GM12891 (cell line): ENCODE measurements at regions not wholly inside any gene's neighbourhood (a gene's known extent, or its start where the extent isn't known, plus 50 kb on each side); places are given as distances from the start of the nearest gene placed in this dataset.

ENCODE experiments used
- DNase-seq: peaks from one replicate; pipeline ENCODE4 v3.0.0; 2011; ENCODE audit warnings: low spot score; ENCODE audit not compliant: insufficient read length
- FAIRE-seq: peaks from 2 replicates; lab custom pipeline; 2011; peaks lifted over from hg19 to GRCh38; lab: Jason Lieb, UNC
- PAX5 ChIP-seq: IDR thresholded peaks from 2 replicates; pipeline ENCODE4 v1.6.1; 2011; ENCODE audit warnings: low read length, moderate library complexity, mild to moderate bottlenecking; ENCODE audit not compliant: insufficient read depth, severe bottlenecking
- POLR2A ChIP-seq: IDR thresholded peaks from 2 replicates; pipeline ENCODE4 v1.6.1; 2011; ENCODE audit warnings: low read depth, low read length, control low read depth
- POLR2AphosphoS5 ChIP-seq: IDR thresholded peaks from 2 replicates; pipeline ENCODE4 v1.6.1; 2011; ENCODE audit warnings: low read depth, low read length, control low read depth
- POU2F2 ChIP-seq: IDR thresholded peaks from 2 replicates; pipeline ENCODE4 v1.6.1; 2011; ENCODE audit warnings: low read depth, mild to moderate bottlenecking, control low read depth, low read length, moderate library complexity
- SPI1 ChIP-seq: IDR thresholded peaks from 2 replicates; pipeline ENCODE4 v1.6.1; 2011; ENCODE audit warnings: low read depth, low read length, control low read depth
- TAF1 ChIP-seq: IDR thresholded peaks from 2 replicates; pipeline ENCODE4 v1.6.1; 2011; ENCODE audit warnings: low read depth, low read length, control low read depth

GRCh38 chr4:27360790-27361267 is 500.2 kb downstream of the STIM2 start:
- TF ChIP-seq POU2F2, result no peak
- no peak for TF ChIP-seq SPI1
- no peak for TF ChIP-seq PAX5
- no peak for TF ChIP-seq POLR2AphosphoS5
- no peak for TF ChIP-seq TAF1
- TF ChIP-seq POLR2A, result no peak
- DNase-seq (no peak), FAIRE-seq (no peak)

GRCh38 chr4:27364509-27364908 is 503.9 kb downstream of the STIM2 start:
- TF ChIP-seq PAX5, result no peak
- TF ChIP-seq POLR2A, result no peak
- TF ChIP-seq POLR2AphosphoS5, result no peak
- TF ChIP-seq POU2F2, result no peak
- TF ChIP-seq TAF1, result no peak
- TF ChIP-seq SPI1, result no peak
- FAIRE-seq, result no peak
- no peak for DNase-seq

GRCh38 chr4:27366104-27366823 is 505.6 kb downstream of the STIM2 start:
- DNase-seq (no peak), FAIRE-seq (no peak)
- TF ChIP-seq PAX5 (no peak), TAF1 (no peak), POLR2AphosphoS5 (no peak), POU2F2 (no peak), SPI1 (no peak), POLR2A (no peak)

- DNase-seq, result no peak
- FAIRE-seq, result no peak
- TF ChIP-seq TAF1 (no peak), POU2F2 (no peak)
These were observed 508.1 kb downstream of the STIM2 start for GRCh38 chr4:27368781-27369180.

DNA sequence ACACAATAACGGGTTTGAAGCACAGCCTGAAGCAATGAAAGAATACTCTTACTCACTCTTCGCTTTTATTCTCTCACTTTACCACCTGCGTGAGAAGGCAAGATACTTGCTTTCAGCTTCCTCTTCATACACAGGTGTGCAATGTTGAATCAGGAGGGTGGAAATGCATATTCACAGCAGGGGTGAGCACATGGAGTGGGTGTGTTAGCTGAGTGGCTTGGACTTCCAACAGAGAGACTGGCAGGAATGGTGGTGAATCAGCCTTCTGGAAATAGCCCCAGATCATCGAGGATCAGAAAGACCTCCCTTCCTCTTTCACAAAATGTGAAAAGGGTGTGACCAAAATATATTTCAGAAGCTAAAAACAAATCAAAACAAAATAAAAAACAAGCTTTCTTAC is 521.2 kb downstream of the STIM2 start:
- TF ChIP-seq POLR2AphosphoS5 (no peak), POU2F2 (no peak), PAX5 (no peak), TAF1 (no peak), POLR2A (no peak), SPI1 (no peak)
- no peak for FAIRE-seq
- no peak for DNase-seq

DNA sequence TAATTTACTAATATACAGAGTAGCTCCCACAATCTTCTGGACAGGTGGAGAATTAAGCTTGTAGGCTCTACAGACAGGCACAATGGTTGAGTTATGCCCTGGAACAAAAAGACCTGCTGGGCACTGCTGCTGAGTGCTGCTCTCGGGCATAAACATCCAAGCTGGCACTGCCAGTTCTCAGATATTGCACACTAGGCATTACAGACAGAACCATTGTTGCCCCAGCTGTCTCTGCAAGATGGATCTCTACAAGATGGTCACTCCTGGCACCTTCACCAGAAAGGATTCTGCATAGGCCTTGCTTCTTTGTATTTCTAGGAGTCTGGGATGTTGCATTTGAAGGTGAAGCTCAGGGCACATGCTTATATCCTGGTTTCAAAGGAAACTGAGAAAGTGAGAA is 527.1 kb downstream of the STIM2 start:
- TF ChIP-seq POLR2A (no peak), POLR2AphosphoS5 (no peak), SPI1 (no peak), TAF1 (no peak), POU2F2 (no peak), PAX5 (no peak)
- DNase-seq, result no peak
- FAIRE-seq, result no peak

- FAIRE-seq (no peak), DNase-seq (no peak)
- no peak for TF ChIP-seq POLR2A
- TF ChIP-seq TAF1, result no peak
- TF ChIP-seq SPI1, result no peak
- TF ChIP-seq POU2F2, result no peak
- no peak for TF ChIP-seq PAX5
- no peak for TF ChIP-seq POLR2AphosphoS5
These were observed 537.2 kb downstream of the STIM2 start for GRCh38 chr4:27397886-27398285.

DNA sequence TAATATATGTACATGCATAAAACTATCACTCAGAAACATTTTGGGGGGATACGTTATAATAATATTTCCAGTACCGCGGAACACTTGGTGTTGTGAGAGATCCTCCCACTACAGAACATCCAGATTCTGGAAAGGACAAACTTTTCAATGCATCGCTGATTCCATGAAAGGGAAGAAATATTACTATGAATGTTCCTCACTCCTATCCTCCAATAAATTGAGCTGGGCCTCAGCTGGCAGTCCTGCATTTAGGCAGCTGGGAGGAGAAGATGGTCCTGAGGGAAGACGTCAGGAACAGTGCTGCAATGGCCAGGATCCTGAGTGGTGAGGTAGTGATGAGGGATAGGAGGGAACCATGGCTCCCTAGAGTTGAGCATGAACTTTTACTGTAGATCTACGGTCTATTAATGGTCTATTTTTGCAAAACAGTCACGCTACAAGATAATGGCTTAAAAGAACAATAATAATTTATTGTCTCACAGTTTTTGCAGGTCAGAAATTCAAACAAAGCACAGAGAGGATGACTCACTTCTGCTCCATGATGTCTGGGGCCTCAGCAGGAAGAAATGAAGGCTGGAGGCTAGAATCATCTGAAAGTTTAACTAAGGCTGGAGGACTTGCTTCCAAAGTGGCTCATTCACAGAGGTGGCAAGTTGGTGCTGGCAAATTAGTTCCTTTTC is 538.1 kb downstream of the STIM2 start:
- TF ChIP-seq SPI1 (no peak), POLR2A (no peak), POLR2AphosphoS5 (no peak), POU2F2 (no peak), TAF1 (no peak), PAX5 (no peak)
- FAIRE-seq, result no peak

DNA sequence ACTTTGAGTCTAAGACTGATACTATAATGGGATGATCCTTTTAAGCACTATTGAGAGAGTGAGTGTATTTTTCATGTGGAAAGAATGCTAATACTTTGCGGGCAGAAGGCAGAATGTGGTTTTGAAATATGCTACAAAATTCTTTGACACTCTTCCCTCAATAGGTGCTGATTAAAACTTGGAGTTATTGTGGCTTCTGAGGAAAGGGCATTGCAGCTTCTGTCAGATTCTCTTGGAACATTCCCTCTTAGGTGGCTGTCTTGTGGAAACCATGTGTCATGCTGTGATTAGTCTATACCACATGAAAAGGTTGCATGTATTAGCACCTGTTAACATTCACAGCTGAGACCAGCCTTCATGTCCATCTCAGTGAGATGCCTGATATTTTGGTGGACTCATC is 547.0 kb downstream of the STIM2 start:
- FAIRE-seq, result no peak
- no peak for DNase-seq
- TF ChIP-seq TAF1 (no peak), PAX5 (no peak), POLR2AphosphoS5 (no peak), POU2F2 (no peak), POLR2A (no peak), SPI1 (no peak)

More for the DNA sequence above, 538.1 kb downstream of the STIM2 start:
- DNase-seq, result no peak

- TF ChIP-seq POLR2AphosphoS5 (no peak), POU2F2 (no peak), PAX5 (no peak), POLR2A (no peak), TAF1 (no peak), SPI1 (no peak)
- FAIRE-seq (no peak), DNase-seq (no peak)
These were observed 552.0 kb downstream of the STIM2 start for GRCh38 chr4:27412613-27413012.
